ENCODE measurements at regions not wholly inside any gene's neighbourhood (a gene's known extent, or its start where the extent isn't known, plus 50 kb on each side); places are given as distances from the start of the nearest gene placed in this dataset.

DNA sequence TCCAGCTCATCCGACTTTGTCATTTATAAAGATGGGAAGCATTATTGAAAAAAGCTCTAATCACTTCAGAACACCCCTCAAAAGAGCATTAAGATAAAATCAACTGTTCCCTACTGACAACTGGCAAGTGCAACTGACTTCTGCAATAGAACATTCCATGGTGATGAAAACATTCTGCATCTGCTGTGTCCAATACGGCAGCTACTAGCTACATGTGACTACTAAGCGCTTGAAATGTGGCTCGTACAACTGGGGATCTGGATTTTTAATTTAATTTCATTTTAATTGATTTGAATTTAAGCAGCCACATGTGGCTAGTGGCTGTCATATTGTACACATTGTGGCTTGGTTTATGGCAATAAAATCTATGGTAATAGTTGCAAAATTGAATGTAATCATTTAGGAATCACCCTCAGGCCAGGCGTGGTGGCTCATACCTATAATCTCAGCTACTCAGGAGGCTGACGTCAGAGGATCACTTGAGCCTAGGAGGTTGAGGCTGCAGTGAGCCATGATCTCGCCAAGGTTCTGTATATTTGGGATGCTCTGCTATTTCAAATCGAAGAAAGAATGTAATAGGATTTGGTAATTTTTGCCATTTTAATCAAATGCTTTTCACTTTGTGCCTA, 390.3 kb downstream of the GABRB3 start:
- TF ChIP-seq, protein P1, sequence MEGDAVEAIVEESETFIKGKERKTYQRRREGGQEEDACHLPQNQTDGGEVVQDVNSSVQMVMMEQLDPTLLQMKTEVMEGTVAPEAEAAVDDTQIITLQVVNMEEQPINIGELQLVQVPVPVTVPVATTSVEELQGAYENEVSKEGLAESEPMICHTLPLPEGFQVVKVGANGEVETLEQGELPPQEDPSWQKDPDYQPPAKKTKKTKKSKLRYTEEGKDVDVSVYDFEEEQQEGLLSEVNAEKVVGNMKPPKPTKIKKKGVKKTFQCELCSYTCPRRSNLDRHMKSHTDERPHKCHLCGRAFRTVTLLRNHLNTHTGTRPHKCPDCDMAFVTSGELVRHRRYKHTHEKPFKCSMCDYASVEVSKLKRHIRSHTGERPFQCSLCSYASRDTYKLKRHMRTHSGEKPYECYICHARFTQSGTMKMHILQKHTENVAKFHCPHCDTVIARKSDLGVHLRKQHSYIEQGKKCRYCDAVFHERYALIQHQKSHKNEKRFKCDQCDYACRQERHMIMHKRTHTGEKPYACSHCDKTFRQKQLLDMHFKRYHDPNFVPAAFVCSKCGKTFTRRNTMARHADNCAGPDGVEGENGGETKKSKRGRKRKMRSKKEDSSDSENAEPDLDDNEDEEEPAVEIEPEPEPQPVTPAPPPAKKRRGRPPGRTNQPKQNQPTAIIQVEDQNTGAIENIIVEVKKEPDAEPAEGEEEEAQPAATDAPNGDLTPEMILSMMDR (IDR thresholded peaks at IDR 0.05): no peak
- no peak for TF ChIP-seq POLR2A (IDR thresholded peaks at IDR 0.05)

Measured in body of pancreas (tissue), 4 donors.